HG03159 (cell line): ENCODE measurements at regions not wholly inside any gene's neighbourhood (a gene's known extent, or its start where the extent isn't known, plus 50 kb on each side); places are given as distances from the start of the nearest gene placed in this dataset.
"Not testable (repeated sequence)": the region's sequence is repeated elsewhere in the genome, so short reads cannot be mapped to it uniquely, and the experiment has no call there.

Experiments used
- ATAC-seq: cut with Tn5 transposase; IDR thresholded peaks from one replicate; pipeline ENCODE4 v1.9.1; 2021; ENCODE audit warnings: mild to moderate bottlenecking, moderate library complexity; ENCODE audit not compliant: unreplicated experiment

- ATAC-seq: no peak
Observed at GRCh38 chr5:5900350-5900749, 477.9 kb downstream of the ICE1 start.

- no peak for ATAC-seq
Observed at GRCh38 chr5:5899716-5900115, 477.2 kb downstream of the ICE1 start.

DNA sequence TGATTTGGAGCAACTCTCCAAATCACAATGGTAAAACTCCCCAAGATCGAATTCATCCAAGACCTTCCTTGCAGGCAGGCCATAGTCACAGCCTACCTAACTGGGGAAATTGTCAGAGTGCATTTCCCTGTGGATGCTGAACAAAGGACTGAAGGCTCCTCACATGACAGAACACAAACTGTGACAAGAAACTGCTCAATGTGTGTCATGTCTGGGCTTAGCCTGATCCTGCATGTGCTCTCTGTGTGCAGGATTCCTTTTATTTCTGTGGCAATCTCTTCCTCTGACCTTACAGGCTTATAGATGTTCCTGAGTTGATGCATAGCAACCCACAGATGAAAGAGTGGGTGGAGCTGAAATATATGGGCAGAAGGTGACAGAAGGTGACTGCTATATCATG, 465.8 kb downstream of the ICE1 start:
- ATAC-seq: no peak

DNA sequence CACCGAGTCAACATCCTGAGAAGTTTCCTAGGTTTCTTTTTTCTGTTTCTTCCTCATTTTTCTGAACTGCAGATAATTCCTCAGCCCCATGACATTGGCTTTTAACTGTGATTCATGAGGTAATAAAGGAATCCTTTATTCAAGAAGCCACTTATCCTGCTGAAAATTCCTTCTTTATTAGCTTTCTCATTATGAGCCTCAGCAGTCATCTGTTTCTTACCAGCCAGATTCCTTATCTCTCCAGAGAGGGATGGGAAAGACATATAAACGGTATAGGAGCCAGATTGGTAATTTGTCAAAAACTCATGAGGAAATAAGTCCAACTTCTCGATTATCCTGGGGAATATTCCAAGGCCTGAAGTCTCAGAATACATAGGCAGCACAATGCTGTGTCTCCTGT, 465.4 kb downstream of the ICE1 start:
- no peak for ATAC-seq

DNA sequence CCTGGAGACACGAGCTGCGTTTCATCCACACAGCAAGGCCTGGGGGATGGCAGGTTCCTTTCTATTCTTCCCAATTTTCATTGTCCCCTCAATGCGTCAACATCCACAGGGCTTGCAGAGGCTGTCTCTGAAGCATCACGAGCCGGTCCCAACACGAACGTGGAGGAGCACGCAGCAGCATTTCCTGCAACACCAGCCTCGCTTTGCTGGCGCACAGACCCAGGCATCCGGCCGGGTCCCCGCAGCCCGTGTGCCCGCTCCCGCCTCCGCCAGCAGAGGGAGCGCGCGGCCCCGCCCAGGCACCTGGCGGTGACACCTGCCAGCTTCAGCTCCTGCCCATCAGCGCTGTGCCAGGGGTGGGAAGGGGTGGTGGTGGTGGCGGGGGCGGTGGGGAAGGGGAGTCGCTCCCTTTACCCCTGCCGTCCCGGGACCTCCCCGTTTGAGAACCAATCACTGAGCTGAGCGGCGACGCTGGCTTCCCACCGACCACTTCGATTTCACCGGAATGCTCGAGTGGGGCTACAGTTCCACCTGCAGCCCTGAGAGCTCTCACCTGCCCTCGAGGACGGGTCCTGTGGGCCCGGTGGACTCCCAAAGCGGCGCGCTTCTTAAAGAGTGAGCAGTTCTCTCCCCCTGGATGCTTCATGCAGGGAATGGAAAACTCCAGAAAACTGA, 464.5 kb downstream of the ICE1 start:
- ATAC-seq: peak; percentile 75

DNA sequence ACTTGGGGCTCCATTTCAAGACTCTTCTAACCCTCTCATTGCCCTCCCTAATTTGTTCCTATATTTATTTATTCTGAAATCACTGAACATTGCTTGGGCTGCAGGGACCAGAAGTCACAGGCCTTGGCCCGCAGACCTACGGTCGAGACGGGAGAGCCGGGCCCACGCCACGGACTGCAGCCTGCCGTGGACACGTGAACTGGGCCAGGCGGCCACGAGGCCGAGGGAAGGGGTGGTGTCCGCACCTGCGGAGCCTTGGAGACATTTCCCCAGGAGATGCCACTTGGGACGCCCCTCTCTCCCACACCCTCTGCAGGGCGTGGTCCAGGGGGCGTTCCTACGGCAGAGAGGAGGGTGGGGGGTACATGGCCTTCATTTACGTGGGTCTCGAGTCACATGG, 463.9 kb downstream of the ICE1 start:
- no peak for ATAC-seq

- no peak for ATAC-seq
Observed at GRCh38 chr5:5885782-5886181, 463.3 kb downstream of the ICE1 start.

DNA sequence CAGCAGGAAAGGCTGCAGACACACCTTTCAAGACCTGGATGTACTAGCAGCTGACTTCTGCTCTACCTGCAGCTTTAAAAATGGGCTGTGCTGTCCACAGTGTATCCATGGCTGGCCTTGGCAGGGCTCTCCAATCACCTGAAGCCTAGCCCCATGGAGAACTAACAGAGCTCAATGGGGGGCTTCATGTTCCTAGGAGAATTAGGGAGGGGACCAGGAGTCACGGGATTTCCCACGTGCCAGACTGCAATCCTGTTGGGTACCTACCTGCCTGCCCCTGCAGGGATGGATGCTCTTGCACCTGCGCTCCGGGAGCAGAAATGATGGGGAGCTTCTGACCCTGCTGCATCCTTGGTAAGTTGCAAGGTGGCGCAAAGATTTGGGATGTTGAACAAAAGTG, 462.1 kb downstream of the ICE1 start:
- ATAC-seq: no peak

- ATAC-seq: no peak
Observed at GRCh38 chr5:5883562-5883961, 461.1 kb downstream of the ICE1 start.

DNA sequence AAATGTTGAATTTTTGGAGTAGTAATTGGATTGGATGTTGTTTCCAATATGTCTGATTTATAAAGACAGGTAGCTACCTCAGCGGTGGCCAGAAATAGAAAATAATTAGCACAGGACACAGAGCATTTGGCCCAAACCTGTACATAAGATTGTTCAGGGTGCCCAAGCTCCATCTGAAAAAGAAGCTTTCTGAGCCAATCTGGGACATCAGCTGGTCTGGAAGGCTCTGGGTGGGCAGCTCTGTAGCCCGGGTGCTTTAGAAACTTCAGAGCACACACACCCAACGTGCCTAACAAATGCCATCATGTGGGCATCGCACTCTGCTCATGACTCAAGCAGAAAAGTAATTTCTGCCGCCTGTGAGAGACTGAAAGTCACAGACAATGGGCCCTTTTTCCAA, 460.7 kb downstream of the ICE1 start:
- ATAC-seq: no peak

GRCh38 chr5:5882706-5883105, 460.2 kb downstream of the ICE1 start:
- no peak for ATAC-seq

GRCh38 chr5:5881294-5881693, 458.8 kb downstream of the ICE1 start:
- no peak for ATAC-seq

GRCh38 chr5:5880077-5880763, 457.7 kb downstream of the ICE1 start:
- ATAC-seq: no peak

DNA sequence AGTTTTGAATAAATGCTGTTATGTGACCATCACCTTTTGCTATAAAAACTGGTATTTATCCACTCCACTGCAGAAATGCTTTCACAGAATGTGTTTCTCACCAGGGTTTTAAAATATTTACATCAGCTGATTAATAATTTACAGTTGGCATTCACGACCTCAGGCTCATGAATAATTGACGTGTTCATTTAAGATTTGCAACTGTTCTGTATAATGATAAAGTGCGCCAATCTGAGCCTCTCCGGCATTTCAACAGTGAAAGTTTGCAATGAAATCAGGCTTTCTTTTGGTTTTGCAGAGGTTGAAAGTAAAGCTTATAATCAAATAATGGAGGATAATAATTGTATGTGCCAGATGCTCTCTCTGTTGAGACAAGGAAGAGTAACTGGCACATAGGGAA, 434.9 kb downstream of the ICE1 start:
- ATAC-seq: no peak

DNA sequence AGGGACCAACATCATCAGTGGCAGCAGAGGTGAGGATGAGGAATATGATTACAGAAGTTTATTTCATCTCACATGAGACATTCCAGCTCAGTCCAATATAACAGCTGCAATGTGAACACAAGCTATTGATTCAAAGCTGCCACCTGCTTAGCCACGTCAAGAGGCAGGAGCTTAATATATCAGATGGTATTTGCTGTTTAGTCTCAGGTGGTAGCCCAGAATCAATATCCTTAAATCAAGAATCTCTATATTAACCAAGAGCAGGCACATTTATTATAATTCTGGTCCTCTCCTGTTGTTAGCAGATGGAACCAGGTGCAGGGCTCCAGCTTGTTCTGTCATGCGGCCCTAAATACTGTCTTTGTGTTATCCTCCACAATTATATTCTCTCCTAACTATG, 431.6 kb downstream of the ICE1 start:
- no peak for ATAC-seq

DNA sequence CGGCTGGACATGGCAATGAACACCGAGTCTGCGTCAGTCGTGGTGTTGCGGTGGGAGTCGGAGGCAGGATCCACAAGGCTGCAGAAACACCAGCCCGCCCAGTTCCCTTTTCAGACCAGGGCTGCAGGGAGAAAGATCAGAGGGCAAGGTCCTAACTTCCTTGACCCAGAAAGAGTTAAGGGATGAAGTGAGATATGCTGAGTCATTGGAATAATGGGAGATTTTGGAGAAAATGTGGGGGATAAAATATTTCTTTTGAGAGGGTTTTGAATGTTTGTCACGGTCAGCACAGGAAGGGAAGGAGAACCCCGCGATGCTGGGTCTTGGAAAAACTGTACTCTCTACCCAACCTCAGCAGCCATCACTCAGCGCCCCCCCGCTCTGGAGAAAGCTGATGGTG, 416.0 kb downstream of the ICE1 start:
- ATAC-seq: no peak

- not testable (repeated sequence) for ATAC-seq
Observed at GRCh38 chr5:5831622-5832021, 409.1 kb downstream of the ICE1 start.

DNA sequence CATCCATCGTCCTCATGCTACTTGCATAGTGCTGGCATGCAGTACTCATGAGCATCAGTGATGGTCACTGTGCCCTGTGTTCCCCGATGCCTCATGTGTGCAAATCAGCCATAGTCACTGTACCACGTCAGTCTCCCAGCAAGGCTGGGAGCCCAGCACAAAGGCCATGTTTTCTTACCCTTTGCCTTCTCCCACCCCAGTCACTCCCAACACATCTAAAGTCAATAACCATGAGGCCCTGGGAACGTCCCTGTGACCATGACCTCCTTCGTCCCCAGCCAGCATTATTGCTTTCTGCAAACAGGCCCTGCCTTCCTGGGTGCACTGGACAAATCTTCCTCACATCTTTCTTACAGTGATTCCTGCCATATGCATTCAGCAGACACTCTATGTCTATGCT, 406.1 kb downstream of the ICE1 start:
- no peak for ATAC-seq

GRCh38 chr5:5826911-5827310, 404.4 kb downstream of the ICE1 start:
- ATAC-seq: no peak

DNA sequence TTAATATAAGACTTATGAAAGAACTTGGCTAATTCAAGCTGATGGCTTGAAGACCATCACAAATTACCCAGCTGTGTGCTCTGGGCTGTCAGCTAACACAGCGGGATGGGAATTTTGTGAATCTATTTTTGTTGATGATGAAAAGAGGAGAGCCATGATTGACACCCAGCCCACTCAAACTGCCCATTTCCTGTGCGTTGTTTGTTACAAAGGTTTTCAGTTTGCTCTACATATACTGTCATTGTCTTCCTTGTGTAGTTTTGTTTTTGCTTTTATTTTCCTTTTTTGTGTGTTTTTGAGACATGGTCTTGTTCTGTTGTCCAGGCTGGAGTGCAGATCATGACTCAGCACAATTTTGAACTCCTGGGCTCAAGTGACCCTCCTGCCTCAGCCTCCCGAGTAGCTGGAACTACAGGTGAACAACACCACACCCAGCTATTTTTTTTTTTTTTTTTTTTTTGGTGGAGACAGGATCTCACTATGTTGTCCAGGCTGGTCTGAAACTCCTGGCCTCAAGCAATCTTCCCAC, 400.3 kb downstream of the ICE1 start:
- no peak for ATAC-seq

GRCh38 chr5:5816960-5817359, 394.5 kb downstream of the ICE1 start:
- ATAC-seq: no peak

GRCh38 chr5:5813441-5813840, 391.0 kb downstream of the ICE1 start:
- no peak for ATAC-seq

- ATAC-seq: no peak
Observed at GRCh38 chr5:5810461-5810860, 388.0 kb downstream of the ICE1 start.
